Left ventricle myocardium superior (tissue), 1 donor: ENCODE measurements at regions not wholly inside any gene's neighbourhood (a gene's known extent, or its start where the extent isn't known, plus 50 kb on each side); places are given as distances from the start of the nearest gene placed in this dataset.
A peak's percentile ranks its signal among the peaks of the same experiment; 100 is the strongest.
"Not testable (repeated sequence)": the region's sequence is repeated elsewhere in the genome, so short reads cannot be mapped to it uniquely, and the experiment has no call there.

Experiments
- ATAC-seq: fragments of 200-7000 bp; cut with Tn5 transposase; one replicate; pipeline ENCODE4 v1.9.1; 2020; ENCODE audit warnings: mild to moderate bottlenecking, moderate library complexity
- DNase-seq: peaks from one replicate; pipeline ENCODE4 v3.0.0-alpha.2; 2020
- intact Hi-C: fragments of 100-400 bp; cut with micrococcal nuclease; formaldehyde crosslinking; loops from one replicate; pipeline ENCODE4 v1.11.0; 2022
- donor health status: DM: no; HTN: yes; CAD: no; lungs with severe emphysema.

DNA sequence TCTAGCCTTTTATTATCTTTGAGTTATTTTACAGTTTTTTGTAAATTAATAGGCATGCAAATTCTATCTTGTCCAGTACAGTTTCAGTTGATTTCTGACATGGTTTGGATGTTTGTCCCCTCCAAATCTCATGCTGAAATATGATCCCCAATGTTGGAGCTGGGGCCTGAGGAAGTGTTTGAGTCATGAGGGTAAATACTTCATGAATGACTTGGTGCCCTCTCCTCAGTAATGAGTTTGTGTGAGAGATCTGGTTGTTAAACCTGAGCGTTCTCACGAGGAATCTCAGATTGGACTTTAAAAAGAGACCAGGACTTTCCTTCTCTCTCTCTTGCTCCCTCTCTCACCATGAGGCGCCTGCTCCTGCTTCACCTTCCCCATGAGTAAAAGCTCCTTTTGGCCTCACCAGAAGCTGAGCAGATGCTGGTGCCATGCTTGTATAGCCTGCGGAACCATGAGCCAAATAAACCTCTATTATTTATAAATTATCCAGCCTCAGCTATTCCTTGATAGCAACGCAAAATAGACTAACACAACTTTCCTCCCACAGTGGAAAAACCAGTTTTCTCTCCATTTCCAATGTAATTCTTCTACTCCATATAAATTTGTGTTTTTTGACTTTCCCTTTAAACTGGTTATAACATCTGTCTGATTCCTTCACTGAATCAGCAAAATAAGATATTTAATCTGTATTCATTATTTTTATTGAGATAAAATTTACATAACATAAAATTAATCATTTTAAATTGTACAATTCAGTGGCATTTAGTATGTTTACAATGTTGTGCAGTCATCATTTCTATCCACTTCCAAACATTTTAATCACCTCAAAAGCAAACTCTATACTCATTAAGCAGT lies 78.7 kb upstream of the PRSS16 start:
- DNase-seq (no peak), ATAC-seq (no peak)
- intact Hi-C loops: no loop called here

DNA sequence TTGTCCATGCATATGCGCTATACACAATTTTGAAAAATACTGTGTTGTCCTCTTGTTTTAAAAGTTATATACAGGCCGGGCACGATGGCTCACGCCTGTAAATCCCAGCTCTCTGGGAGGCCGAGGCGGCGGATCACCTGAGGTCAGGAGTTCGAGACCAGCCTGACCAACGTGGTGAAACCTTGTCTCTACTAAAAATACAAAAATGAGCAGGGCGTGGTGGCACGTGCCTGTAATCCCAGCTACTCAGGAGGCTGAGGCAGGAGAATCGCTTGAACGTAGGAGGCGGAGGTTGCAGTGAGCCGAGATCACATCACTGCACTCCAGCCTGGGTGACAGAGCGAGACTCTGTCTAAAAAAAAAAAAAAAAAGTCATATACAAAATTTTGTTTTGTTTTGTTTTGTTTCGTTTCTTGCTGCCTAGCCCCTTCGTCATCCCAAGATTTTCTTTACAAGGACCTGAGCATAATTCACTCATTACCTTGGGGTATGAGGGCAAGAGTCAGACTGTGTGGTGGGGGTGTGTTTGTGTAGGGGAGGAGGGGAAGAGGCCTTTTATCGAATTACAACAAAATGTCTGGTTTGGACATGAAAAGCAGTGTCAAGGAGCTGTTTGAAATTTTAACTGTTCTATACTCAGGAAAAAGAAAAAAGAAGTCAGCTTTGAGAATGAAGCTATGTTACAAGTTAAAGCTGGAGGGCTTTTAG lies 74.8 kb upstream of the PRSS16 start:
- not testable (repeated sequence) for ATAC-seq, DNase-seq

DNA sequence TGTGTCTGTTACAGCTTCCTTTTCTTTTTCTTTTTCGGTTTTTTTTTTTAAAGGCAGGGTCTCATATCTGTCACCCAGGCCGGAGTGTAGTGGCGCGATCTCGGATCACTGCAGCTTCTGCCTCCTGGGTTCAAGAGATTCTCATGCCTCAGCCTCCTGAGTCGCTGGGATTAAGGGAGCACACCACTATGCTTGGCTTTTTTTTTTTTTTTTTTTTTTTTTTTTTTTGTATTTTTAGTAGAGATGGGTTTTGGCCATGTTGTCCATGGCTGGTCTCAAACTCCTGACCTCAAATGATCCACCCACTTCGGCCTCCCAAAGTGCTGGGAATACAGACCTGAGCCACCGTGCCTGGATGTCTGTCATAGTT lies 74.3 kb upstream of the PRSS16 start:
- ATAC-seq, DNase-seq, intact Hi-C loops: not testable (repeated sequence)

More for the DNA sequence above, 74.8 kb upstream of the PRSS16 start:
- intact Hi-C loops: not testable (repeated sequence)

DNA sequence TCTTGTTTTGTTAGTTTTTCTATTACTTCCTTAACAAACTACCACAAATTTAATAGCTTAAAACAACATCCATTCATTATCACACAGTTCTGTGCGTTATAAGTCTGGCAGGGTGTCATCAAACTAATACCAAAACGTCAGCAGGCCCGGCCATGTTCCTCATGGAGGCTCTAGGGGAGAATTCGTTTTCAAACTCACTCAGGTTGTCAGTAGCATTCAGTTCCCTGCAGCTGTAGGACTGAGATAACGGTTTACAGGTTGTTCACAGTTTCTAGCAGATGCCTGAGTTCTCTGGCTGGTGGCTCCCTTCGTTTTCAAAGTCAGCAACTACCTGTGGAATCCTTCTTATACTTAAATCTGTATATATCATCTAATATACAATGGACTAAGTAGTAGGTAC lies 72.5 kb upstream of the PRSS16 start:
- no peak for ATAC-seq
- DNase-seq: no peak
- intact Hi-C loops: no loop called here

DNA sequence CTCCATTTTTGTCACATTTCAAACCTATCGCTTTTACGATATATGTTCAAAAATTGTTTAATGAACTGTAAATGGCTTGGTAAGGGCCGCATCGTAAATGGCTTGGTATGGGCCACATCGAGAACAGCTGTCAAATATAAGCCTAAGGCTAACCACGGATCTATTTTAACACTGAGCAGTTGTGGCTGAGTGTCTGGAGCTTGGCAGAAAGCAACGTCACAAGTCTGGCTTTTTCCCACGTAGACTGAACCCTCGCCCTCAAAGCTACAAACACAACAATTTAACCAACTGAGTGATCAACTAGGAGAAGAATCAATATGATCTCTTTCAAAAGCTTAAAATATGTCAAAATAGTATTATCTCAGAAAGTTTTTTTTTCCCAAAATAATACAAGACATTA lies 71.4 kb upstream of the PRSS16 start:
- intact Hi-C loops: no loop called here
- DNase-seq (no peak), ATAC-seq (peak; percentile 17)

DNA sequence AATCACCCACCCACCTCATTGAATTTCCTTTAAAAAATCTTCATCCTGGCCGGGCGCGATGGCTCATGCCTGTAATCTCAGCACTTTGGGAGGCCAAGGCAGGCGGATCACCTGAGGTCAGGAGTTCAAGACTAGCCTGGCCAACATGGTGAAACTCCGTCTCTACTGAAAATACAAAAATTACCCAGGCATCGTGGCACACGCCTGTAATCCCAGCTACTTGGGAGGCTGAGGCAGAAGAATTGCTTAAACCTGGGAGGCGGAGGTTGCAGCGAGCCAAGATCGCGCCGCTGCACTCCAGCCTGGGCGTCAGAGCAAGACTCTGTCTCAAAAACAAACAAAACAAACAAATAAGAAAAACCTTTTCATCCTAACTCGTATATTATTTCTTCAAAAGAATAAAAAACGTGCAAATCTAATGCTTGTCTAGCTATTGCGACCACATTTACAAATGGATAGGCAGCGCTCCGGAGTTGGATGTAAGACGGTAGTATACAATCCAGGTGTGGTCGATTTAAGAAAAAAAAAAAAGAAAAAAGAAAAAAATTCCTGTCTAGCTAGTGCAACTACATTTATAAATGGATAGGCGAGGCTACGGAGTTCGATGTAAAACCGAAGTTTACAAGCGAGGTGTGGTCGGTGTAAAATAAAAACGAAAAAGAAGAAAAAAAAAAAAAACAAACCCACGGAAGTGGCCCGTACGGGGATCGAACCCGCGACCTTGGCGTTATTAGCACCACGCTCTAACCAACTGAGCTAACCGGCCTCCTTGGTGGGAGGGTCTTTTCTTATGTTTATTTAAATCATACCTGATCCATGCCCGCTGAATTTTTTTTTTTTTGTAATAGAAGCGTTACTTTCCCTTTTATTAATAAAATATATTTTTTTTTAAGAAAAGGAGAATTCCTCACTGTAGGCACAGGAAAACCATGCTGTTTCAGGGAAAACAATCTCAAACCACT lies 70.7 kb upstream of the PRSS16 start:
- intact Hi-C loops: no loop called here
- peak; percentile 70 for DNase-seq
- peak; percentile 89 for ATAC-seq

DNA sequence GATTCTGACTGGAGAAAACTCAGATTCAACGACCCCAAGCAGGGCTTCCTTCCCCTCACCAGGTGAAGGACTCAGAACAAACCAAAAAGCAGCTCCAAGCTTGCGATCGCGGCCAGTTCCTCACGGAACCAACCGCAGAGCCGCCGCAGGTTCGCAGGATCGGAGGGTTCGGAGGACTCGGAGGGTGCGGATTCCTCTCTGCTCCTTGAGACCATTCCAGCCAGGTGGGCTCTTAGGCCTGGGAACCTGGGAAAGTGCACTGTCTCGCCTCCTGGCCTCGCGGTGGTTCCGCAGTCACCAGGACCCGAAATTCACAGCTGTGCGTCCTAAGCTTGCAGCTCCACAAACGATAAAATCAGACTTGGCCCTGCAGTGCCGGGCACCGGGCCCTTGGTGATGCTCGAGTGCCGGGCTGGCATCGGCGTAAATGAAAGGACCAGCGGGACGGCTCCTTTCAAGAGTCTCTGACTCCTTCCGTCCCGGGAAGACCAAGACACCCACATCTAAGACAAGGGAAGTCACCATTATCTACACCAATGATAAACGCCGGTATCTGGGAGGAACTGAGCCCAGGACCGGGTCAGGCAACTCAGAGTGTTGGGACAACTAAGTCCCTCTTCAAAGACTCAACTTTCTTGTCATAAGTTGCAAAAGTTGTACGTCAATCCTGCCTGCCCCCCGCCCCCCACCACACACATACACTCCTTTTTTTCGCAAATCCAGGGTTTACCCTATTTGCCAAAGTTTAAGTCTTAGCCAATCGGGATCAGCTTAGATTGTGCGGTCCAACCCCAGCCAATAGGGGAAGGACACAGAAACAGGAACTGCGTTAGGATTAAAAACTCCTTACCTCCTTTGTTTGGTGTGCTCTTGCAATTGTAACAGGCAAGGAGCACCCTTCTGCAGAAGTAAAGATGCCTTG lies 69.8 kb upstream of the PRSS16 start:
- intact Hi-C loops: no loop called here
- DNase-seq (peak; percentile 79), ATAC-seq (peak; percentile 85)

DNA sequence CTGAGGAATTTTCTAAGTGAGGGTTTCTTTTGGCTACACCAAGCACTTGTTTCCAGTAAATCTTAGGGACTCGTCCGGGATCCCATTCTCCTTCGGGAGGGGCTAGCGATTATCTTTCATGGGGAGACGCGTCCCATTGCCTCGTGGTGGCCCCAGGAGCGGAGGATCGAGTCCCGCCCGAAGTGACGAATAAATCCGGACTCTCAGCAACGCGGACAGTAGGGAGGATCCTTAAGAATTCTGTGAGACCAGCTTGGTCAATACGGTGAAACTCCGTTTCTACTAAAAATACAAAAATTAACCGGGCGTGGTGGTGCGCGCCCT lies 69.1 kb upstream of the PRSS16 start:
- intact Hi-C loops: no loop called here
- ATAC-seq: peak; percentile 6
- peak; percentile 31 for DNase-seq

DNA sequence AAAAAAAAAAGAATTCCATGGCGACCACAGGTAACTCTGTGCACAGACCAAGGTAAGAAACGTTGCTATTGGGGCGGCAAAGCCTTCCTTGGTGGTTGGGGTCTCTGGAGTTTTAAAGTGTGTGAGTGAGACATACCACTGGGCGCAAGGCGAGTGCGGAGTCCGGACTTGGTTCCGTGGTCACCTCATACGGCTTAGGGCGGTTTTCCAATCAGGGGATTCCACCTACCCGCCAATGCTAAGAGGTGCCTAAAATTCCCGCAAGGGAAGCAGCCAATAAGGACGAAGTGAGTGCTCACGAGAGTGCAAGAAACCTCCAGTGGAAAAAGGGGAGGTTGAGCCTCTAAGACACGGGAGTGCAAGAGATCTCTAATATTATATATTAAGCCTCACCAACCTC lies 68.6 kb upstream of the PRSS16 start:
- ATAC-seq (no peak), DNase-seq (no peak)
- intact Hi-C loops: no loop called here

DNA sequence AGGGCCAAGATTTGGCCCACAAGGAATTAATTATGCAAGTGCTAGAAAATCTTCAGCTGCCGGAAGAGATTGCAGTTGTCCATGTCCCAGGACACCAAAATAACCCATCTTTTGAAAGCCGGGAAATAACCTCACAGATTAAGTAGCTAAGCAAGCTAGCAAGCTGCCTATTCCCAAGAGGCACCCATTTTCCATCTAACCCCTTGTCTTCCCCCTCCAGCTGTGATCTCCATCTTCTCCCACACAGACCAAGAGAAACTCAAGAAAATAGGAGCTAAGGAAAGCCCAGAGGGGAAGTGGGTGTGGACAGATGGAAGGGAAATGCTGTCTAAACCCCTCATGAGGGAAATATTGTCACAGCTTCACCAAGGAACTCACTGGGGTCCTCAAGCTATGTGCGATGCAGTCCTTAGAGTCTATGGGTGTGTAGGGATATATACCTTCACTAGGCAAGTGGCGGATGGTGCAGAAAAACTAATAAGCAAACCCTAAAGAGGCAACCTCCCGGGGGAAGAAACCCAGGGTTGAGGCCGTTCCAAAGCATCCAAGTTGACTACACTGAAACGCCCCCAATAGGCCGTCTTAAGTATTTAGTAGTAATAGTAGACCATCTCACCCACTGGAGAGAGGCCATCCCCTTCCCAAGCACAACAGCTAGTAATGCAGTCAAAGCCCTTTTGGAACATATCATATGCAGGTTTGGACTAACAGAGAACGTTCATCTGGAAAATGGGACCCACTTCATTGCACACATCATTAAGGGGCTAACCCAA lies 64.3 kb upstream of the PRSS16 start:
- intact Hi-C loops: no loop called here
- ATAC-seq: peak; percentile 40
- DNase-seq: no peak

DNA sequence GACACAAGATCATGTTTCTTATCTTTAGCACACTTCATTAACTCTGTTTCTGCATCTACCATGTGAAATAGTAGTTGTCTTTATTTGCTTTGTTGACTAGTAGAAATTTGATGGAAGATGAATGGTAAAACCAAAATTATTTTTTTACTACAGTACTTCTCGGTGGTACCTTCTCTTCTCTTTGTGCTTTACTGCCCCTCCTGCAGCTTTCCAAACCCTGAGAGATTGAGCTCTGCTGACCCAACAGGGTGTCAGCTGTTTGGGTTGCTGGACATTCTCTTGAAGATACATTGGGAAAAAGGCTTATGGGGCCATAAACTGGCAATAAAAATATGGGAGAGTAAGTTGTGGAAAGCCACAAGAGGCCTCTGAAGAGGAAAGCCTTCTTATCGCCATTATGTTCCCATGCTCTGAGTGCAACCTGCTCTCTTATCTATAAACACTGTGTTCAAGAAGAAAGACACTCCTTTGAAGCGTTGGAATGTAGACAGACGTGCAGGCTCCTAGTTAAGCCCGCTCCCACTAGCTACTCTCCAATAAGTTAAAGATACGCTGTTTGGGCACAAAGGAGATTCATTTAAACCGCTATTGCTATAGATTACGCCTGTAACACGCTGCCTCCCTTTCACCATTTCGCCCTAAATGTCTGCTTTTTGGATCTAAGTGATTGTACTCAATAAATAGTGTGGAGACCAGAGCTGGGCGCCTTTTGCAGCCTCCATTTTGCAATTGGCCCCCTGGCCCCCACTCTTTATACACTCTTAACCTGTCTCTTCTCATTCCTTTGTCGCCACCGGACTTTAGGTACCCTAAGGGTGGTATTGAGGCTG lies 60.1 kb upstream of the PRSS16 start:
- DNase-seq (no peak), ATAC-seq (peak; percentile 16)
- intact Hi-C loops: no loop called here

DNA sequence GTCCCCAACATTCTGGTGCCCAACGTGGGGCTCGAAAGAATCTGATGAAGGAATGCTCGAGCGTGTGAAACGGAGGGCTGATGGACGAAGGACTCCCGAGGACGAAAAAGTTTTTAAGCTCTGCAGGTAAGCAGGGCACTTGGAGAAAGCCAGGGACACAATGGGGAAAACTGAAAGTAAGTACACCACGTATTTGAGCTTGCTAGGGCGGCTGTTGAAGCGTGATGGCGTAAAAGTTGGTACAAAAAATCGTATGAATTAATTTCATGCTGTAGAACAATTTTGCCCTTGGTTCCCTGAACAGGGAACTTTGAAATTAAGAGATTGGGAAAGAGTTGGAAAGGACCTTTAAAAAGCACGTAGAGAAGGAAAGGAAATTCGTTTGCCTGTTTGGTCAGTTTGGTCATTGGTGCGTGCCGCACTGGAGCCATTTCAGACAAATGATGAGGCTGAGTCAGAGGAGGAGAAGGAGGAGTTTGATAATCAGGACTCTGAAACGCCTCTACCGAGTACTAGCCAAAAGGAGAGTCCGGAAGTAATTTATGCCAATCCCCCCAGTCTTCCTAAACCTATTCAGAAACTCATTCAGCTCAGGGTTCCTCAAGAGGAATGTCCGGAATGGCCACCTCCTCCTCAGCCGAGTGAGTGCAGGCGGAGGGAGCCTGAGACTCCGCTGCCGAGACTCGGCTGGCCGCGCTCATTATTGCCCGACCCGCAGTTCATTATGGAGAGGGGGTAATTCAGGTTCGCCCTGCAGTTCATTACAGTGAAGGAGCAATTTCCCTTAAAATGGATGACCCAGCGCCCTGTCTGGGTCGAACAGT lies 59.2 kb upstream of the PRSS16 start:
- DNase-seq (peak; percentile 58), ATAC-seq (peak; percentile 94)

DNA sequence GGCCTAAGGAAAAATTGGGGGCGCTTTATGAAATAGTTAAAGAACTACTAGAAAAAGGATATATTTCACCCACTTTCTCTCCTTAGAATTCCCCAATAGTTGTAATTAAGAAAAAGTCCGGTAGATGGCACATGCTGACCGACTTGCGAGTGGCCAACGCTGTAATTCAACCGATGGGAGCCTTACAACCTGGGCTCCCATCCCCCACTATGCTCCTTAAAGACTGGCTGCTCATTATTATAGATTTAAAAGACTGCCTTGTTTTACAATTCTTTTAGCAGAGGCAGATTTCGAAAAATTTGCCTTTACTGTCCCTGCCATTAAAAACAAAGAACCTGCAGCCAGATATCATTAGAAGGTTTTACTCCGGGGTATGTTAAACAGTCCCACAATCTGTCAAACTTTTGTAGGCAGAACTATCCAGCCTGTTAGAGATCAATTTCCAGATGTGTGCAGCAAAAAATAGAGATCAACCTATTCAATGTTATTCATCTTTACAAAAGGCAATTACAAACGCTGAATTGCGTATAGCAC lies 58.5 kb upstream of the PRSS16 start:
- ATAC-seq: peak; percentile 95
- intact Hi-C loops: no loop called here

More for the DNA sequence above, 59.2 kb upstream of the PRSS16 start:
- intact Hi-C loops: no loop called here

DNA sequence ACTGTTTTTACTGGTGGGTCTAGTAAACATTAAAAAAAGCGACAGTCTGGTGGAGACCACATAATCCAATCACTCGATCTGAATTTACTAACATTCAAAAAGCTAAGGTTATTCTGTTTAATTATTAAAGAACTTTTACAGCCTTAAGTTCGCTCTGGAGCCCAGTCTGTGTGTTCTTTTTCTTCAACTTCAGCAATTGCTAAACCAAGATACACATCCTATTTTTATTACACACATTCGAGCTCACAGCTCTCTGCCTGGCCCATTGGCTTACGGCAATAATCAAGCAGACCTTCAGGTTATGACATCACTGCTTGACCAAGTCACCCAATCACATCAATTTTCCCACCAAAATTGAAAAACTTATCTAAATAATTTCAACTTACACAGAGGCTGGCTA lies 57.4 kb upstream of the PRSS16 start:
- no peak for ATAC-seq
- no peak for DNase-seq
- intact Hi-C loops: no loop called here

More for the DNA sequence above, 58.5 kb upstream of the PRSS16 start:
- peak; percentile 40 for DNase-seq

DNA sequence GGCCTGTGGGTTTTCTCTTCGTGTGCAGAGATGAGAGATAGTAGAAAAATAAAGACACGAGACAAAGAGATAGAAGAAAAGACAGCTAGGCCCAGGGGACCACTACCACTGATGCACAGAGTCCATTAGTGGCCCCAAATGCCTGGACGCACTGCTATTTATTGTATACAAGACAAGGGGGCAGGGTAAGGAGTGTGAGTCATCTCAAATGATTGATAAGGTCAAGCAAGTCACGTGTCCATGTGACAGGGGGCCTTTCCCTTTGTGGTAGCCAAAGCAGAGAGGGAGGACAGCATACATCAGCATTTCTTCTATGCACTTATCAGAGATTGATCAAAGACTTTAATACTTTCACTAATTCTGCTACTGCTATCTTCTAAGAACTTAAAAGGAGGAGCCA lies 53.0 kb upstream of the PRSS16 start:
- ATAC-seq, DNase-seq, intact Hi-C loops: not testable (repeated sequence)

DNA sequence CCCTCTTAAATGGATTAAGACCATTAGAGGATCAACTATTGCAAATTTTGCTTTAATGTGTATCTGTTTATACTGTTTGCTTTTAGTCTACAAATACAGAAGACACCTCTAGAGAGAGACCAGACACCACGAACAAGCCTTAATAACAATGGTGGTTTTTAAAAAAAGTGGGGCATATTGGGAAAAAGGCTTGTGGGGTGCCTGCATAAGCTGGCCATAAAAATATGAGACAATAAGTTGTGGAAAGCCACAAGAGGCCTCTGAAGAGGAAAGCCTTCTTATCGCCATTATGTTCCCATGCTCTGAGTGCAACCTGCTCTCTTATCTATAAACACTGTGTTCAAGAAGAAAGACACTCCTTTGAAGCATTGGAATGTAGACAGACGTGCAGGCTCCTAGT lies 52.0 kb upstream of the PRSS16 start:
- intact Hi-C loops, DNase-seq, ATAC-seq: not testable (repeated sequence)
